ENCODE measurements at regions not wholly inside any gene's neighbourhood (a gene's known extent, or its start where the extent isn't known, plus 50 kb on each side); places are given as distances from the start of the nearest gene placed in this dataset.

DNA sequence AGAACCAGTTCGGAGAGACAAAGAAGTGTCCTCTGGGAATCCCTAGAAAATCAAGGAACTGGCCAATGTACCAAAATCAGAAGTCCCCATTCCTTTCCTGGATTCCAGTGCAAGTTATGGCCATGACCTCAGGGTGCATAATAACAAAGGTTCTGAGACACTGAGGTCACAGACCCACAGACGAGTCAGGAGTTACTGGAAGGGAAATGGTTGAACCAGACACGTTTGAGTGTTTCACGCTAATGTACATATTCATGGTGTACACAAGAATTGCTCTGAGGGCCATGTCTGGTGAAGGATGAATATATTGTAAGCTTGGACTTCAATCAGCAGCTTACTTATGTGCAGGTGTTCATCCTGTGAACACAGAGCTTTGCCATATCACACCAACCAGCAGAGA, 58.6 kb upstream of the KLHL29 start:
- TF ChIP-seq YY1 (IDR thresholded peaks at IDR 0.05; ENCODE audit: insufficient read depth, insufficient read length) (no peak), ZNF274 (IDR thresholded peaks at IDR 0.05; ENCODE audit: low read depth, low read length) (no peak), SUZ12 (IDR thresholded peaks at IDR 0.05; ENCODE audit: extremely low read depth, insufficient read depth, insufficient read length) (no peak)
